GM23338 (cell line): ENCODE measurements at regions not wholly inside any gene's neighbourhood (a gene's known extent, or its start where the extent isn't known, plus 50 kb on each side); places are given as distances from the start of the nearest gene placed in this dataset.

Experiments used
- CTCF ChIP-seq, 2 experiments: fragments of 200-600 bp in 1 of 2; sonication (generic) in 1 of 2; conservative IDR thresholded peaks; 2 replicates each; pipeline versions ENCODE4 v1.5.1 to v1.6.1; 2016 to 2017; ENCODE audit warnings: antibody characterized with exemption in 2 of 2, low read depth in 2 of 2, mild to moderate bottlenecking in 2 of 2, moderate library complexity in 1 of 2
- EZH2 ChIP-seq: fragments of 200-600 bp; sonication (generic); IDR thresholded peaks from one replicate; pipeline ENCODE4 v1.8.0; 2017; ENCODE audit warnings: antibody characterized with exemption, mild to moderate bottlenecking, low read depth; ENCODE audit not compliant: unreplicated experiment
- EZH2phosphoT487 ChIP-seq: fragments of 200-600 bp; sonication (generic); IDR thresholded peaks from one replicate; pipeline ENCODE4 v1.8.1; 2018; ENCODE audit warnings: antibody characterized with exemption; ENCODE audit not compliant: unreplicated experiment
- JUNB ChIP-seq: IDR thresholded peaks from one replicate; pipeline ENCODE4 v1.6.1; 2016; ENCODE audit warnings: antibody characterized with exemption; ENCODE audit not compliant: unreplicated experiment
- NANOG ChIP-seq: IDR thresholded peaks from 2 replicates; pipeline ENCODE4 v1.6.1; 2016; ENCODE audit warnings: antibody characterized with exemption, borderline replicate concordance
- POLR2AphosphoS5 ChIP-seq: IDR thresholded peaks from 2 replicates; pipeline ENCODE4 v1.6.1; 2016; ENCODE audit warnings: antibody characterized with exemption, low read depth
- REST ChIP-seq: IDR thresholded peaks from one replicate; pipeline ENCODE4 v1.6.1; 2018; ENCODE audit warnings: antibody characterized with exemption; ENCODE audit not compliant: unreplicated experiment

GRCh38 chr10:129397198-129397974, 69.7 kb upstream of the MGMT start:
- no peak for TF ChIP-seq CTCF (conservative IDR thresholded peaks at IDR 0.05; ENCODE audit: low read depth in 2 of 2)
- no peak for TF ChIP-seq NANOG
- no peak for TF ChIP-seq EZH2phosphoT487
- TF ChIP-seq POLR2AphosphoS5: no peak
- no peak for TF ChIP-seq EZH2
- TF ChIP-seq REST: no peak
- TF ChIP-seq JUNB: no peak
